Left hindlimb (tissue), 1 donor: ENCODE measurements at regions not wholly inside any gene's neighbourhood (a gene's known extent, or its start where the extent isn't known, plus 50 kb on each side); places are given as distances from the start of the nearest gene placed in this dataset.
A peak's percentile ranks its signal among the peaks of the same experiment; 100 is the strongest.

Experiments used
- DNase-seq: peaks from one replicate; pipeline ENCODE4 v3.0.0-alpha.2; 2018

- no peak for DNase-seq
Measured at GRCh38 chr20:57960803-57961575, 251.2 kb upstream of the PMEPA1 start.

GRCh38 chr20:57959589-57959988 lies 249.8 kb upstream of the PMEPA1 start:
- DNase-seq, result no peak

GRCh38 chr20:57959018-57959417 lies 249.2 kb upstream of the PMEPA1 start:
- no peak for DNase-seq

- DNase-seq, result no peak
Measured at GRCh38 chr20:57958050-57958420, 248.2 kb upstream of the PMEPA1 start.

GRCh38 chr20:57957411-57958049 lies 247.7 kb upstream of the PMEPA1 start:
- DNase-seq, result peak; percentile 45

GRCh38 chr20:57953638-57954037 lies 243.8 kb upstream of the PMEPA1 start:
- no peak for DNase-seq

GRCh38 chr20:57952136-57952535 lies 242.3 kb upstream of the PMEPA1 start:
- DNase-seq, result no peak

GRCh38 chr20:57951549-57951948 lies 241.7 kb upstream of the PMEPA1 start:
- no peak for DNase-seq

- DNase-seq, result no peak
Measured at GRCh38 chr20:57950764-57951485, 241.1 kb upstream of the PMEPA1 start.

- DNase-seq, result no peak
Measured at GRCh38 chr20:57948180-57948955, 238.6 kb upstream of the PMEPA1 start.

GRCh38 chr20:57947421-57948179 lies 237.8 kb upstream of the PMEPA1 start:
- peak; percentile 86 for DNase-seq

GRCh38 chr20:57946559-57947315 lies 236.9 kb upstream of the PMEPA1 start:
- no peak for DNase-seq

GRCh38 chr20:57944988-57945387 lies 235.2 kb upstream of the PMEPA1 start:
- no peak for DNase-seq

GRCh38 chr20:57943950-57944349 lies 234.1 kb upstream of the PMEPA1 start:
- DNase-seq, result no peak

- DNase-seq, result no peak
Measured at GRCh38 chr20:57943291-57943690, 233.5 kb upstream of the PMEPA1 start.

- no peak for DNase-seq
Measured at GRCh38 chr20:57941604-57942381, 232.0 kb upstream of the PMEPA1 start.

GRCh38 chr20:57940868-57941522 lies 231.2 kb upstream of the PMEPA1 start:
- DNase-seq, result no peak

GRCh38 chr20:57940376-57940775 lies 230.6 kb upstream of the PMEPA1 start:
- DNase-seq, result no peak

- no peak for DNase-seq
Measured at GRCh38 chr20:57939499-57939898, 229.7 kb upstream of the PMEPA1 start.
